ENCODE measurements at regions not wholly inside any gene's neighbourhood (a gene's known extent, or its start where the extent isn't known, plus 50 kb on each side); places are given as distances from the start of the nearest gene placed in this dataset.

DNA sequence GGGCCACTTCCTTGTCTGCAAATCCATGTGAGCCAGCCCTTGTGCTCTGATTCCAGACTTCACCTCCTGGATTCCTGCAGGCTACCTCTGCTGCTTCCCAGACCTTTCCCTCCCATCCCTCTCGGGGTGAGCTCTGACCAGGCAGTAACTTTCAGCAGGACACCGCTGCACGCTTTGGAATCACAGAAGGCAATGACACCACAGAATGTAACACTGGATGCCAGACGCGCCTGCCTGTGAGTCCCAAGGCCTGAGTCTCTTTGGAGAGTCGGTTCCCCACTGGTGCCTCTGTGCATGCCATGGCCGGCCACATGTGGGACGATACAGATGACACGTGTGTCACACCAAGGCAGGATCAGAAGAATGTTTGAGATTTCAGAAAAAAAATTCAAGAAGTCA, 89.7 kb upstream of the ERRFI1 start:
- Histone ChIP-seq H3K4me3 (ENCODE audit: low read depth in 1 of 3, low read length in 3 of 3) (no peak overlapping the region), H3K9ac (ENCODE audit: low read depth in 1 of 2, low read length in 2 of 2) (no peak overlapping the region), H3K27me3 (ENCODE audit: control insufficient read depth in 4 of 4, insufficient read depth in 4 of 4, low read length in 3 of 4) (no peaks in the 10 kb centered on the region), H3K27ac (ENCODE audit: low read depth in 1 of 2, low read length in 2 of 2) (peak overlapping the region; percentile 88 to 95), H3K4me1 (ENCODE audit: control insufficient read depth in 4 of 4, insufficient read depth in 4 of 4, low read length in 3 of 4) (peaks cover 2 to 16% (median 8%) of the 10 kb centered on the region in 4 donors), H3K9me3 (ENCODE audit: control insufficient read depth in 4 of 4, low read length in 3 of 4) (no peaks in the 10 kb centered on the region), H3K36me3 (ENCODE audit: control insufficient read depth in 4 of 4, insufficient read depth in 3 of 4, low read depth in 1 of 4, low read length in 3 of 4) (no peaks in the 10 kb centered on the region)
- no peak for TF ChIP-seq SP1 (IDR thresholded peaks at IDR 0.05)
- TF ChIP-seq YY1 (IDR thresholded peaks at IDR 0.05) = no peak
- no peak for TF ChIP-seq HNF4A (conservative IDR thresholded peaks at IDR 0.05)
- no peak for TF ChIP-seq REST (IDR thresholded peaks at IDR 0.05)
- TF ChIP-seq GABPA (IDR thresholded peaks at IDR 0.05 in 1 of 2, conservative IDR thresholded peaks at IDR 0.05 in 1 of 2) = no peak
- TF ChIP-seq, protein P1, sequence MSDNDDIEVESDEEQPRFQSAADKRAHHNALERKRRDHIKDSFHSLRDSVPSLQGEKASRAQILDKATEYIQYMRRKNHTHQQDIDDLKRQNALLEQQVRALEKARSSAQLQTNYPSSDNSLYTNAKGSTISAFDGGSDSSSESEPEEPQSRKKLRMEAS (IDR thresholded peaks at IDR 0.05) = no peak
- TF ChIP-seq FOXA1 (IDR thresholded peaks at IDR 0.05) = no peak
- 93% methylated on average over 9 of the region's 9 CpGs for WGBS
- DNase-seq (ENCODE audit: low spot score) = no peak

DNA sequence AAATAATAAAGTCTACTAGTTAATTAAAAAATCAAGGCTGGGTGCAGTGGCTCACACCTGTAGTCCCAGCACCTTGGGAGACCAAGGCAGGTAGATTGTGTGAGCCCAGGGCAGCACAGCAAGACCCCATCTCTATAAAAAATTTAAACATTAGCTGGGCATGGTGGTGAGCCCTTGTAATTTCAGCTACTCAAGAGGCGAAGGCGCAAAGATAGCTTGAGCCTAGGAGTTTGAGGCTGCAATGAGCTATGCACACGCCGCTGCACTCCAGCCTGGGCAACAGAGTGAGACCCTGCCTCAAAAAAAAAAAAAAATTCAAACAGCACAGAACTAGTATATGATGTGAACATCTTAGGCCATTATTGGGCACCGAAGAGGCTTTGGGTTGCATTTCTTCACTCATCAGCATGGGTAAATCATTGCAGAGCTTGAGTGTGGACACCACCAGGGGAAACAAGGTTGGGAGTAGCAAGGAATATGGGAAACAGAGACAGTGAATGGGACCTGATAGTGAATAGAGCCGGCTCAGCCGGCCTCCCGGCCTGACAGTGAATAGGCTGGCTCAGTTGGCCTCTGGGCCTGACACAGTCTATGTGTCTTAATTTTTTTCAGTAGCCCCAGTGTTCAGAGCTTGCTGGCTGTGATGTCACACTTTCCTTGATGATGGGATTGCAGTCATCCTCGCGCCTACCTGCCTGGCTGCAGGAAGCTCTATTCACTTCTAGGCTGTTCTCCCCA, 89.1 kb upstream of the ERRFI1 start:
- H3K27ac ChIP-seq (ENCODE audit: low read depth in 1 of 2, low read length in 2 of 2) = no peak overlapping the region
- 98% methylated on average over 10 of the region's 10 CpGs for WGBS

More for the DNA sequence above, 89.1 kb upstream of the ERRFI1 start:
- H3K9ac ChIP-seq (ENCODE audit: low read depth in 1 of 2, low read length in 2 of 2) = no peak overlapping the region
- H3K36me3 ChIP-seq (ENCODE audit: control insufficient read depth in 4 of 4, insufficient read depth in 3 of 4, low read depth in 1 of 4, low read length in 3 of 4) = no peaks in the 10 kb centered on the region
- TF ChIP-seq EGR1 (IDR thresholded peaks at IDR 0.05; ENCODE audit: low read depth in 2 of 2) = no peak
- TF ChIP-seq, protein P1 (IDR thresholded peaks at IDR 0.05) = no peak
- TF ChIP-seq FOXA1 (IDR thresholded peaks at IDR 0.05) = no peak
- TF ChIP-seq HNF4G (IDR thresholded peaks at IDR 0.05) = no peak
- no peak for TF ChIP-seq HNF4A (conservative IDR thresholded peaks at IDR 0.05)
- TF ChIP-seq SP1 (IDR thresholded peaks at IDR 0.05) = no peak
- TF ChIP-seq JUND (IDR thresholded peaks at IDR 0.05) = no peak
- TF ChIP-seq ZBTB33 (IDR thresholded peaks at IDR 0.05) = no peak
- no peak for TF ChIP-seq RXRA (IDR thresholded peaks at IDR 0.05)
- TF ChIP-seq YY1 (IDR thresholded peaks at IDR 0.05) = no peak
- TF ChIP-seq TAF1 (conservative IDR thresholded peaks at IDR 0.05) = no peak
- no peak for DNase-seq (ENCODE audit: low spot score)
- peaks cover 2 to 12% (median 6%) of the 10 kb centered on the region in 4 donors for H3K4me1 ChIP-seq (ENCODE audit: control insufficient read depth in 4 of 4, insufficient read depth in 4 of 4, low read length in 3 of 4)
- H3K4me3 ChIP-seq (ENCODE audit: low read depth in 1 of 3, low read length in 3 of 3) = no peak overlapping the region
- H3K27me3 ChIP-seq (ENCODE audit: control insufficient read depth in 4 of 4, insufficient read depth in 4 of 4, low read length in 3 of 4) = no peaks in the 10 kb centered on the region
- no peaks in the 10 kb centered on the region for H3K9me3 ChIP-seq (ENCODE audit: control insufficient read depth in 4 of 4, low read length in 3 of 4)
